ENCODE measurements at regions not wholly inside any gene's neighbourhood (a gene's known extent, or its start where the extent isn't known, plus 50 kb on each side); places are given as distances from the start of the nearest gene placed in this dataset.

GRCh38 chr7:142693911-142694310 lies 55.4 kb upstream of the PRSS1 start:
- no peak overlapping the region for H3K4me3 ChIP-seq (ENCODE audit: insufficient read depth, low read depth, low read length)
- in situ Hi-C loops (cut with MboI; ENCODE audit: low sequenced_read_pairs) (no loop called here), dilution Hi-C loops (cut with HindIII; ENCODE audit: low sequenced_read_pairs, unreplicated experiment) (no loop called here), intact Hi-C loops (cut with micrococcal nuclease) (no loop called here)
- BruUV-seq (replicated peaks) = no TSS peak
- H3K79me1 ChIP-seq (ENCODE audit: low read depth in 1 of 2, low read length in 2 of 2) = no peaks in the 10 kb centered on the region
- no peaks in the 10 kb centered on the region; the same call in 1 of the 2 replicates for H3K27me3 ChIP-seq (ENCODE audit: control insufficient read depth, insufficient read depth, low read length)
- no peak overlapping the region for H3K56ac ChIP-seq (ENCODE audit: extremely low read depth, insufficient read depth, low read length)
- H3K14ac ChIP-seq (replicated peaks; ENCODE audit: low read depth, low read length) = no peak overlapping the region
- no peaks in the 10 kb centered on the region for H3K9me3 ChIP-seq (ENCODE audit: control insufficient read depth, insufficient read depth, low read length)
- H2BK20ac ChIP-seq (ENCODE audit: low read depth, low read length) = no peak overlapping the region
- no peak overlapping the region for H3K27ac ChIP-seq (ENCODE audit: insufficient read depth, low read length)
- no peaks in the 10 kb centered on the region for H3K4me1 ChIP-seq (ENCODE audit: control insufficient read depth, insufficient read depth, low read length)
- H4K20me1 ChIP-seq (ENCODE audit: insufficient read depth, low read length) = no peaks in the 10 kb centered on the region
- H3K9ac ChIP-seq (ENCODE audit: low read depth, low read length) = no peak overlapping the region
- no peak overlapping the region for H3K4me2 ChIP-seq (ENCODE audit: low read depth, low read length)
- TF ChIP-seq ELK1 (IDR thresholded peaks at IDR 0.05; ENCODE audit: borderline replicate concordance, low read depth, low read length) (no peak), CTCF (conservative IDR thresholded peaks at IDR 0.05; ENCODE audit: low read depth, low read length) (no peak), RCOR1 (IDR thresholded peaks at IDR 0.05; ENCODE audit: insufficient replicate concordance, low read length) (no peak), POLR2A (IDR thresholded peaks at IDR 0.05; ENCODE audit: low read depth, low read length) (no peak), CHD1 (IDR thresholded peaks at IDR 0.05; ENCODE audit: low read depth, low read length) (no peak), SMC3 (IDR thresholded peaks at IDR 0.05; ENCODE audit: low read depth, low read length) (no peak), USF2 (IDR thresholded peaks at IDR 0.05; ENCODE audit: low read depth, low read length) (no peak)
- no peak for ATAC-seq (ENCODE audit: low read depth)
- no peaks in the 10 kb centered on the region for H3K36me3 ChIP-seq (ENCODE audit: control insufficient read depth, insufficient read depth, low read length)
- no peak overlapping the region for H2BK15ac ChIP-seq (ENCODE audit: low read depth, low read length)
- H3K9me1 ChIP-seq (ENCODE audit: insufficient read depth, low read length) = no peaks in the 10 kb centered on the region
- H2AK9ac ChIP-seq (replicated peaks; ENCODE audit: low read depth, low read length, poor library complexity) = no peak overlapping the region
- no peak overlapping the region for H3K4ac ChIP-seq (ENCODE audit: low read depth, low read length)
- no peak overlapping the region for H2BK5ac ChIP-seq (ENCODE audit: low read depth, low read length, poor library complexity, severe bottlenecking)
- no peak overlapping the region for H2BK120ac ChIP-seq (ENCODE audit: low read depth, low read length)
- no peak overlapping the region for H3K18ac ChIP-seq (ENCODE audit: low read depth, low read length)
- no peak overlapping the region for H4K5ac ChIP-seq (ENCODE audit: low read depth, low read length)
- DNase-seq = no peak
- POLR2A ChIA-PET (ENCODE audit: unreplicated experiment) = no interaction called here
- no peak overlapping the region for H2AK5ac ChIP-seq (ENCODE audit: low read depth, low read length)
- H4K91ac ChIP-seq (ENCODE audit: insufficient read depth, low read depth, low read length) = no peak overlapping the region
- CTCF ChIA-PET = interaction anchor here (1.3 kb wide), 1 partner anchor 12 kb away, joined by 3 read pairs; no protein-coding TSS in a partner anchor
- H2AFZ ChIP-seq (replicated peaks; ENCODE audit: low read length, poor library complexity) = no peak overlapping the region
- H3K23ac ChIP-seq (ENCODE audit: low read depth, low read length) = no peak overlapping the region
- no peak overlapping the region for H4K8ac ChIP-seq (ENCODE audit: low read depth in 2 of 2, low read length in 2 of 2)
